ENCODE measurements at regions not wholly inside any gene's neighbourhood (a gene's known extent, or its start where the extent isn't known, plus 50 kb on each side); places are given as distances from the start of the nearest gene placed in this dataset.
"Not testable (repeated sequence)": the region's sequence is repeated elsewhere in the genome, so short reads cannot be mapped to it uniquely, and the experiment has no call there.

DNA sequence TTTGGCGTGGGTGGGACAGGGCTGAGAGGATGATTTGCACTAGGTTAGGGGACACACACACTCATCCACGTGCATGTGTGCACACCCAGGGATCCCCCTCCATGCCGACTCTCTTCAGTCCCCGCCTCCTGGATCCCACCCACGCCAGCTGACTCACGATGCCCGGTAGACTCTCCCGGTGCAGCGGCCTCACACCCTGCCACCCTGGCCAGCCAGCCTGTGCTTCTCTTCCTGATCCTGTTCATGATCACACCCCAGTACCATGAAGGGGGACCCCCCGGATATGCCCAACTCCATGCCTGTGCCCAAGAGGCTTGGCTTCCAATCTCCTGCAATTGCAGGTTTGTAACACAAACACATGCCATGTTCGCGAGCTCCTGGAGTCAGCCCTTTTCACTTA, 157.8 kb upstream of the HDAC4 start:
- no peak for DNase-seq

DNA sequence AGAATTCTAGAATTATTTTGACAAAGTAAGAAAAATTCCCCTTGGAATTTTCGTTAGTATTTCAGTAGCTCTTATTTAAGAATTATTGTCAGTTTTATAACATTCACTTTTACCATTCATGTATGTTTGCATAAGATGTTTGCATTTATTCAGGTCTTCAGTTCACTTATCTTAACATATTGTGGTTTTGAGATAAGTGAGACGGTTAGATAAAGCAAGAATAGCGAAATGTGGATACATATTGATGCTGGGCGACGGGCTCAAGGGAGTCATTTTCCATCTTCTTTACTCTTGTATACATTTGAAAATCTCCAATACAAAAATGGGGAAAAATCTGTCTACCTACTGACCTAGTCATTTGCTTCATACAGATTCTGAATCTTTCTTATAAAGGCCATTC, 156.7 kb upstream of the HDAC4 start:
- no peak for DNase-seq

DNA sequence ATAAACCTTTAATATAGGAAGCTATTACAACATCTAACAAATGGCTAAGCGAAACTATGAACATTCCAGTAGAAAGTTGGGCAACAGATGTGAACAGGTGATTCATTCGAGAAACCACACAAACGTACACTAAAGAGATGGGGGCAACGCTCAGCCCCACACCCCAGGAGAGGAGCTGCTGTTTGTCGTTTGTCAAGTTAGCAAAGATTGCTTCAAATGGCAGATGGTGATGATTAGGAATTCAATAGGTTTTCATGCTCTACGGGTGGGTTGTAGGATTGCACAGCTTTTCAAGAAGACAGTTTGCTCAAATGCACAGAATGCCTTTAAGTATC, 154.7 kb upstream of the HDAC4 start:
- no peak for DNase-seq

DNA sequence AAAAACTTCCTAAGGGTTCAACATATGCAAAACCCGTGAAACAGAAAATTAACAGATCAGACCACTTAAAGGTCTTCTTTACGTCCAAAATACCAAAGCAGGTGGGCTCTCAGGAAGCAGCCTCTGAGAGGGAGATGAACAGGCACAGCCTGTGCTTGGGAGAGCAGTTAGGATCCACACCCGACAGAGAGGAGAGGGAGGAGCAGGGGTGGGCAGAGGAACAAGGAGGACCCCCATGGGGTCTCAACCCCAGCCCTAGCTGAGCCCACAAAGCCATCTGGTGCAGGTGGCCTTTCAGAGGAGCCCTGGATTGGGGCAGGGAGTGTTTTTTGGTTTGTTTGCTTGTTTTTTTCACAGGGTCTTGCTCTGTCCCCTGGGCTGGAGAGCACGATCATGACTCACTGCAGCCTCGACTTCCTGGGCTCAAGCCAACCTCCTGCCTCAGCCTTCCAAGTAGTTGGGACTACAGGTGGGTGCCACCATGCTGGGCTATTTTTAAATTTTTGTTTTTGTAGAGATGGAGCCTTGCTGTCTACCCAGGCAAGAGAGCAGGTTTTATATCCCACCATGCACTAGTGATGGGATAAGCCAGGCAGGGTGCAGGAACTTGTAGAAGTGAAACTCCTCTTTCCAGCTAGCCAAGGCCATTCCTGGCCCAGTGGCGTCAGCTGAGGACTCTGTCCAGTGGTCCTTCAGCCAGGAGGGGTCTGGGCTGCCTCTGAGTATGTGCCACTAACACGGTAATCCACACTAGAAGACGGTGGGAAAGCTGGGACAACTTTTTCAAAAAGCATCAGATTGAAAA, 154.1 kb upstream of the HDAC4 start:
- DNase-seq: no peak

DNA sequence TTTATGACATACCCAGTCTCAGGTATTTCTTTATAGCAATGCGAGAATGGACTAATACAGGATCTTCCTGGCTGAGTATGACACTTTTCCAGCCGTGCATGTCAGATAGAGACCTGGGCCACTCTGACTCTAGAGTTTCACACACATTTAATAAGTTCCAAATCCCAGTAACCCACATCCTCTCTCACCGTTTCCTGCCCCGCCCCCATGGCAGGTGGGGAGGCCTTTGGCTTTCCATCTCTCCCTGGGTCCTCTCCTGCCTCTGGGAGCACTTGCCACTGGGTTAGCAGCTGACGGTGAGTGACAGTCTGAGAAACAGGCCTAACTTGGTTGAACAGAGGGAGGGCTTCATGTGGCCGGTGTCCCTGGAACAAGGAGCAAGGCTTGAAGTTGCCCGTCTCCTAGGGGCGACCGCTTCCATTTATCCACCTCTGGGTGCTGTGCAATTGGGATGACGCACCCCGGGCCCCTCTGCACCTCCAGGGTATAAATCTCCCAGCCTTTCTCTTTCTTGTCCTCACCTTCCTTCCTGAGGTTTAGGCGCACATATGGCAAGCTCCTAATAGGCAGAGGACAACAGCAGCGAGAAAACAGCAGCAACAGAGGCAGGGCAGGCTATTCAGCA, 152.7 kb upstream of the HDAC4 start:
- DNase-seq: no peak

DNA sequence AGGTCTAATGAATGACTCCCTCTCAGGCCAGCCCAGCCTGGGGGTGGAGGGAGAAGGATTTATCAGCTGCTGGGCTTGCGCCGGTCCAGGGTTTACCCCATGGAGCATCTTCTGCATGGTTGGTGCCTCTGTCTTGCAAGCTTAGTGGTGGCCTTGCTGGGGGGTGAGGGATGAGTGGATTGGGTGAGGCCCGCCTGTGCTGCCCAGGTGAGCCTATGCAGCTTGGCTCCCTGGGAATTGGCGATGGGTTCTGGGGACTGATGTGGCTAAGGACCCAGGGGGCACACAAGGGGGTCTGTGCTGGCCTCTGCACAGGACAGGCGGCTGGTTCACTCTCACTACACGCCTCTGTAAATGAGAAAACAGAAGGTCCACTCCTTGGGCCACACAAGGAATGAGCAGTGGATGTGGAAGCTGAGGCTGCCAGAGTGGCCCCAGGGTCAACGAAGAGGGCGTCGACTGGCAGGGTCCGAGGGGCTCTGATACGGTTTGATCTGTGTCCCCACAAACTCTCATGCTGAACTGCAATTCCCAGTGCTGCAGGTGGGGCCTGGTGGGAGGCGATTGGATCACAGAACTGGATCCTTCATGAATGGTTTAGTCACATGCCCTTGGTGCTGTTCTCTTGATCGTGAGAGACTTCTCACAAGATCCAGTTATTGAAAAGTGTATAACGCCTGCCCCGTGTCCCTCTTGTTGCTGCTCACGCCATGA, 151.6 kb upstream of the HDAC4 start:
- DNase-seq: no peak

DNA sequence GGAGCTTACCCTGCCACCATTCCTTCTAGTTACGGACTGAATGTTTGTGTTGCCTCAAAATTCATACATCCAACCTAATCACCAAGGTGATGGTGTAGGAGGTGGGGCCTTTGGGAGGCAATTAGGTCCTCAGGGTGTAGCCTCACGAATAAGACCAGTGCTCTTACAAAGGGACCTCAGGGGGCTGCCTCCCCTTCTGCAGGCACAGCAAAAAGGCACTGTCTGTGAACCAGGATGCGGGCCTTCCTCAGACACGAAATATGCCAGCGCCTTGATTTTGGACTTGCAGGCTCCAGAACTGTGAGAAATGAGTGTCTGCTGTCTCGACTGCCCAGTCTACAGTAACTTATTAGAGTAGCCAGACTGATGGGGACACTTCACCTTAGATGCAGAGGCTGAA, 150.4 kb upstream of the HDAC4 start:
- DNase-seq: no peak

DNA sequence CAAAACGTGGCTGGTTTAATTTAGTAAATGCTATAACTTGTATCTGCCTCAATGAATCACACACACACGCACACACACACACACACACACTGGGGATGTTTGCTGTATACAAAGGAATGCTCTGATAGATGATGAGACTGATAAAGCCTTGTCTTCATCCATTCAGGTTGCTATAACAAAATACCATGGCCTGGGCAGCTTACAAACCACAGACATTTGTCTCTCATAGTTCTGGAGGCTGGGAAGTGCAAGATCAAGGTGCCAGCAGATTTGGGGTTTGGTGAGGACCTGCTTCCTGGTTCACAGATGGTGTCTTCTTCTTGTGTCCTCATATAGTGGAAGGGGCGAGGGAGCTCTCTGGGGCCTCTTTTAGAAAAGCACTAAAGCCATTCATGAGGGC, 149.5 kb upstream of the HDAC4 start:
- DNase-seq: no peak

DNA sequence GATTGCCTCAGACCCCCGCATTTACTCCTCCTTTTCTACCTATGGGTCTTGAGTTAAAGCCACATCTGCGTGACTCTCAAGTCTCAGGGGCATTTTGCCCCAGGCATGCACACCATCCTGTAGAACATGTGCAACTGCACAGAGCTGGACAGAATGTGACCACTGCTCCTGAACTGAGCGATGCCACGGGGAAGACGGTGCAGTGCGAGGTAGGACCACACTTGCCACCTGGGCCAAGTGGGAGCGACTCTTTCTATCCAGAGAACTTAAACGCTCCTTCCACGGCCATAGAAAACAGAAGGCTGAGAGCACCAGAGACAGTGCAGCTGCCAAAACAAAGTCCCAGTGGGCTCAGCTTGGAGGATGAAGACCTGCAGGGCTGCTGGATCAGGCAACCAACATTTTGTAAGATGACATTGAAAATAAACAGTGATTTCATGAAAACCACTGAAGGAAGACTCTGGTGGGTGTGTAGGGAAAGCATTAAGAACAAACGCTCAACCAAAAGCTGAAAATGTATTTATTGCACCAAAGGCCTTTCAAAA, 149.0 kb upstream of the HDAC4 start:
- no peak for DNase-seq

DNA sequence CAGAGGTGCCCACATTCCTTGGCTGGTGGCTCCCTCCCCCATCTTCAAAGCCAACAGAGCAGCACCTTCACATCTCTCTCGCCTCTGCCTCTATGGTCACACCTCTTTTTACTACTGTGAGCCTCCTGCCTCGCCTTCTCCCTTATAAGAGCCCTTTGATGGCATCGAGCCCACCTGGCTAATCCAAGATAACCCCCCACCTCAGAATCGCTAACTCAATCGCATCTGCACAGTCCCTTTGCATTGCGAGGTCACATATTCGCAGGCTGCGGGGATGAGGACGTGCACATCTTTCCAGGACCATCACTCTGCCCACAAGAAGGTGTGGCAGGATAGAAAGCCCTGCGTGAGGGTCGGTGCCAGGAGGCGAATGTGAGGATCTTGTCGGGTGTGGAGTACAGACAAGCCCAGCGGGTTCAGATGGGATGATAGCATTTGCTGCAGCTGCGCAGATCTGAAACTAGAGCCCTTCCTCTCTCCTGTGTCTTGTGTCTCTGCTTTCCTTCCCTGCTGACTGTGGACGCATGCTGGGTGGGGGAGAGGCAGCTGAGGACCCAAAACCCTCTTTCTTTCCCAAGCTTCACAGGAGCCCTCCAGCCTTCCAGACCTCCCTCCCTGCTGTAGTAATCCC, 148.3 kb upstream of the HDAC4 start:
- no peak for DNase-seq

DNA sequence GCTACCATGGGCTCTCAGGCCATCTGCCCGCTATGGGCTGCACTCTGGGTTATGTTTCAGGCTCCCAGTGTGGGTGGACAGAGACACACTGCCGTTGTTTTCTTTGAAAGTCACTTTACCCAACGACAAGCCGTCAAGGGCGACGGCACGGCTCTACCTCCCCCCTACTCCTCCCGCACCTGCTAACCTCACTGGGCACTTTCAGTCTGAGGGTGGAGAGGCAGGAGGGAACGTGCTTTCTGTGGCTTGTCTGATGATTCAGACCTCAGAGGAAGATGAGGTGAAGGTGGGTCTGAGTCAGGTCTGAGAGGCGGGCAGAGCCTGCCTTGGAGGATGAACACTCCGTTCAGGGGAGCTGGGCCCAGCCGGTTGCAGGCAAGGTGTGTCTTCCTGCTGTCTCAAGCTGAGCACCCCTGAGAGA, 147.6 kb upstream of the HDAC4 start:
- no peak for DNase-seq

DNA sequence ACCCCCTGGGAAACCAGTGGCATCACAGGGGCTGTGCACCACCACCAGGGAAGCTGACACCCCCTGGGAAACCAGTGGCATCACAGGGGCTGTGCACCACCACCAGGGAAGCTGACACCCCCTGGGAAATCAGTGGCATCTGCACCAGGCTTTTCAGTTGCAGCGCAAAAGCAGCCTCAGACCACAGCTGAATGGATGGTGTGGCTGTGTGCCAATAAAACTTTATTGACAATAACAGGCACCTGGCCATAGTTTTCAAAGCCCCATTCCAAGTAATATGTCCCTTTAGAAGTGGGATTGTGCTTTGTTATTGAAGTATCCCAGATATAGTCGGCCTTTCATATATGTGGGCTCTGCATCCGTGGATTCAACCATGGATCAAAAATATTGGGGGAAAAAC, 146.3 kb upstream of the HDAC4 start:
- DNase-seq: not testable (repeated sequence)

DNA sequence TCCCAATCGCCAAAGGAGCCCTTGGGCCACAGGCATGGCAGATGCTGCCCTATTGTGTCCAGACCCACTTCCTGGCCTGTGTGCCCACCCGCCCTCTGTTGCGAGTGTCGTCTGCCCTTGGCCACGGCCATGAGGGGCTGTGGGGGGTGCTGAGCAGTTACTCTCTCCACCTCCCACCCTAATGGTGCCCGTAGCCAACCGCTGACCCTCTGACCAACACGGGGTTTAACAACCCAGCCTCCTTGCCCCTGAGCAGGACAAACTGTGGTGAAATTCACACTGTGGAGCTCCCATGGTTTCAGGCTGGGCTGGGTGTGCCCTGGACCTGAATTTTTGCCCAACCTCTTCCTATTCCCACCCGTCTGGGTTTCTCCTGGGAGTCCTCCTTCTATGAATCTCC, 145.7 kb upstream of the HDAC4 start:
- no peak for DNase-seq

DNA sequence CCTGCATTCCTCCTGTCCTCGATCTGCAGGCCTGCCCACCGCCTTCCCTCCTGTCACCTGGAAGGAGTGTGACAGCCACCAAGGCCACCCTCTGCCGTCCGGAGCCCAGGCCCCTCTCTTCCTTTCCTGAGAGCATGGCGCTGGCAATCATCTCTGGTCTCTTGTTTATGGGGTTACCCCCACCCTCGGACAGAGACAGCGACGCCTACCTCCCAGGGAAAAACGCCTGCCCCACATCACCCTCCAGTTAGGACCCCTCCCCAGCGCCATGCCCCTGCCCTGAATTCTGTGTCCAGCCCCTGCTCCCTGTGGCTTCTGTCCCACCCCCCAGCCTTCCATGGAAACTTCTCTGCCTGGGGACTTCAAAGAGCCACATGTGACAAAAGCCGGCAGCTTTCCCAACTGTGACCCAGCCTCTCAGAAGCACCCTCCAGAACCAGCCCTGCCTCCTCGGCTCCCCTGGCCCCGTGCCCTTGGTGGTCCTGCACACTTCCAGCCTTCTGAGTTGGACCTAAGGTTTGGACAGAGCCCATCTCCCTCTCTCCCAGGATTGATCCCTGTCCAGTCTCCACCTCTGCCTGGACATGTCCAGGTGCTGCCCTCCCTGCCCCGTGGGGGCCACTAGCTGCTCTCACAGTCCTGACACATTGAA, 145.0 kb upstream of the HDAC4 start:
- no peak for DNase-seq

DNA sequence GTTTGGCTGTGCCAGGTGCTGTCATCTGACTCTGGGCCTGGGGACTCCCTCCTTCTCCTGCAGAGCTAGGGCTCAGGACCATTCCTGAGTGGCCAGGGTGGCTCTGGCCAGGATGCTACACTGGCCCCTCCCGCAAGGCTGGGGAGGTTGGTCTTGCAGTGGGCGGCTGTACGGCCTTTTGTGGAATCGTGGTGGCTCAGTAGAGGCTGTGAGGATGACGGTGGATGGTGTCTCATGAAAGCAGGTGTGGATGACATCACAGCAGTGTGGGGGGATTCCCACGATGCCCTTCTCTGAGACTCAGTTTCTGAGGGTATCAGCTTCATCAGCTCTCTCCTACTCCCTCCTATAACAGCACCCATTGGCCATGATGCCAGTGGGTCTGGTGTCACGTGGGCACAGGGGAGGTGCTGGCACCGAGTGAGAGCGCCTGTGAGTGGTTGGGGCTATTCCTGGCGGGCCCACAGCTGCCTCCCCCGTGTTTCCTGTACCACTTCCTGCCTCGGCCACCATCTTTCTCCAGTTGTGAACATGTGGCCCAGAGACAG, 144.2 kb upstream of the HDAC4 start:
- no peak for DNase-seq

DNA sequence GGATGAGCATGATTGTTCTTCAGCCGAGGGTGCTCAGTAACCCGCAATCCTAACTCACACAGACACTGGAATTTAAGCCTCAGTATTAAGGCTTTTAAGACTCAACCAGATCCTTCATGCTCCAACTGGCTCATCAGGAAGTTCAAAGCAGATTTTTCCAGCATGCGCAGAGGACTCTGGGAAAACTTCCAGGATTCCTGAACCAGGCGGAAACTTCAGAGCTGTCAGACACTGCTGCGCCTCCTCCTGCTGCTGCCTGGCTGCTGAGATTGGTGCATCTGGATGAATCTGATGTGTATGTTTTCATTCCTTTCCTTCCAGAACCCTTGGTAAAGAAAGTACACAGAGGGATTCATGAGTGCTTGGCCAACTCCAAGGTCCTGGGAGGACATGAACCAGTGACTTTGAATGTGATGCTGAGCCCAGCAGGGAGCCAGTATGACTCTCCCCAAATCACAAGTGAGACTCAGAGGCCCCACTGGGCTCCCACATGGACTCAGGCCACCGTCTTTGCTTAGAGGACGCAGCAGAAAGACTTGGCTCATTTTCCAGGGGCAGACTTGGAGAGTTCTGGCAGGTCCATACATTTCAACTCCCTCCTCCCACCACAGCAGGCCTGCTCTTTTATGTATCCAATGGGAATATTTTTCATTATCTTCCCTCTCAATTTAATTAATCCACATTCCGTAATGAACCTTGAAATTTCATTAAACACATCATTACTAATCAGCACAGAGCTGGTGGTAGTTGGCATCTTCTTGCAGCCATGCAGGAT, 143.5 kb upstream of the HDAC4 start:
- DNase-seq: no peak

DNA sequence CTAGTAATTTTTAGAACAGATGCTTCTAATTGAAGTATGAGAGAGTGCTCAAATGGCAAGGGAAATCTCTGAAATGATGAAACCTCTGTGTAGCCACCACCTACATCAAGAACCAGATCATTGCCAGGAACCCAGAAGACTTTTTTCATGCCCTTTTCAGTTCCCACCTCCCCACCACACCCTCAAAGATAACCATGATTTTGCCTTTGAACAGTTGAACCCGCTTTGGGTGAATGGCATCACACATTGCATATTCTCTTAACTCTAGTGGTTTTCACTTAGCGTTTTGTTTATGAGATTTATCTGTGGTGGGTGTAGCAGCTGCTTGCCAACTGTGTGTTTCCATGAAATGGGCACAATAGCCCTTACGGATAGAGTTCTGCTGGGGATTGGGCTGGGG, 142.9 kb upstream of the HDAC4 start:
- no peak for DNase-seq

DNA sequence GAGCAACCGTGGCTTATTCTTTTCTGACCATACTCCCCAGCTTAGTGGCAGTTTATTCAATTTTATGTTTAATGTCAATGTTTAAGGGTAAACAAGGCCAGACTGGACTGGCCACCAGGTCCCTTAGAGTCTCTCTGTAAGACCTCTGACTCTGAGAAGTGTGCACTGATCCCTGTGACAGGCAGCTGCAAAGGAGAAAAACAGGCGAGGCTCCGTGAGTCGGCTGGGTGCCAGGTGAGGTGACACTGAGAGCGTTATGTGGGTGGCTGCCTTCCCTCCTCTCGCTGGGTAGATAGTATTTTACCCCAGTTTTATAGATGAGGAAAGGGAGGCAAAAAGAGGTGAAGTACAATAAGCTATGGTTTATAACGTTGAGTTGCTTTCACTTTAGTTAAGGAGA, 139.4 kb upstream of the HDAC4 start:
- DNase-seq: no peak

DNA sequence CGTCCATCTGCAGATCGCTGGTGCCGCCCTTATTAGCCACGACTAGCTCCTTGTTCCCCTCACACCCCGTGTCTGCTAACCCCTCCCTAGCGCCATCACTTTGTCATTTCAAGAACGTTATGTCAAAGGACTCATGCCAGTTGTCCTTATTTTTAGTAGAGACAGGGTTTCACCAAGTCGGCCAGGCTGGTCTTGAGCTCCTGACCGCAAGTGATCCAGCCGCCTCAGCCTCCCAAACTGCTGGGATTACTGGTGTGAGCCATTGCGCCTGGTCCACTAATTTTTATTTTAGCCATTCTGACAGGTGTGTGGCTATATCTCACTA, 138.9 kb upstream of the HDAC4 start:
- no peak for DNase-seq

DNA sequence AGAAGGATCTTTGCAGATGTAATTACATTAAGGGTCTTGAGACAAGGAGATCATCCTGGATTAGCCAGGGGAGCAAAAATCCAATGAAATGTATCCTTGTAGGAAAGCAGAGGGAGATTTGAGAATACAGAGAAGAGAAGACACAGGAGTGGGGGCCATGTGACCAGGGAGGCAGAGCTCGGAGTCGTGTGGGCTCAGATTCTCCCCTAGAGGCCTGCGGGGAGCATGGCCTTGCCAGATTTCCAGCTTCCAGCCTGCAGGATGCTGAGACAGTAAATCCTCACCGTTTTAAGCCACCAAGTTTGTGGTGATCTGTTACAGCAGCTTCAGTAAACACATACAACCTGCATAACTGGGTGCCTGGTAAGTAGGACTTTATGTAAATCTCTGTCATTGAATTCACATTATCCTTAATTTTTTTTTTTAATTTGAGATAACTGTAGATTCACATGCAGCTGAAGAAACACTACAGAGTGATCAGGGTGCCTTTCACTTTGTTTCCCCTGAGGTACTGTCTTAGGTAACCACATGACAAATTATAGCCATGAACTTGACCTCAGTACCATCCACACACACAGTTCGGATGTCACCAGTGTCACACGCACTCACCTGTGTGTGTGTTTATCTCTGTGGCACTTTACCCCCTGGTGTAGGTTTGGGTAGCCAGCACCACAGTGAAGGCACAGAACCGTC, 138.4 kb upstream of the HDAC4 start:
- DNase-seq: no peak

DNA sequence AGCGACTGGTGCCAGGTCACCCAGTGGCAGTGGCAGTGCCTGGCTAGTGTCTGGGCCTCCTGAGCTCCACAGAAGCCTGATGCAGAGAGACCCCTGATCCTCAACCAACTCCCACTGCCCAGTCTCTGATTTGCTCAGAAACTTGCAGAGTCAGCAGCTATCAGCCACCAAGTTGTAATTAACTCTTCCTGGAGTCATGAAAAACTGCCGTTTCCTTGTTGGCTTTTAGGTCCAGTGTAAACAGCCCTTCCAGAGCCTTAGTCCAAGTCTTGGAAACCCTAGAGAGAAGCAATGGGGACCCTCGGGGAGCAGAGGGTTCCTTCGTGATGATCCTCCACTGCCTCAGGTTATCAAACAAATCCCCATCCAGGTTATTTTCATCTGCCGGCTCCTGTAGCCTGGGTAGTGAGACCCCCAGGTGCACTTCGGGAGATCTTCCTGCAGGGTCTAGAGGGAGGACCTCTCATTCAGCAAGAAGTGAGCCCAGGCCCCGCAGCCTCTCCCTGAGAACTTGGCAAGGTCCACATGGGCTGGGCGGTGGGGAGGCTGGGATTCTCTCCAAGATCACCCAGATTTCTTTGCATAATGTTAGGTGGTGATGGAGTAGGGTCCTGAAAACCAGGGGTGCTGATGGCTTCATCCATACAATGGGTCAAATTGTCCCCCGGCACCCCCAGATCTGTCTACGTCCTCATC, 137.7 kb upstream of the HDAC4 start:
- DNase-seq: no peak
